ENCODE measurements at regions not wholly inside any gene's neighbourhood (a gene's known extent, or its start where the extent isn't known, plus 50 kb on each side); places are given as distances from the start of the nearest gene placed in this dataset.

DNA sequence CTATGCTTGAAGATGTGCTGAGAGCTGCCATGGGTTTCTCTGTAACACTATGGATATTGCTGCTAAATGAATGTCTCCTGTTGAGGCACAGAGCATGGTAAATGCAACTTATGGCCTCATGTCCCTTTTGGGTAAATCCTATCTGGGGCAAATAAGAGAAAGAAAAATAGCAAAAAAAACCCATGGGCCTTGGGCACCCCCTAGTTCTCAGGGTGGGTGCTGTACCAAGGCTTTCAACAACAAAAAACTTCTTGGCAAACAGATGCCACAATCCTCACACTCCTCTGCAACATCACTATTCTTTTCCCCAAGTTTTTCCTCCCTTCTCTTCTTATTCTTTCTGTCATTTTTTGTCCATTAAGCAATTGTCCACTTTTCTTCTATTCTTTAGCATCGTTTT is 340.1 kb upstream of the ROBO2 start:
- H3K4me3 ChIP-seq (ENCODE audit: low read length, poor library complexity, severe bottlenecking), result no peak overlapping the region
- H3K4me2 ChIP-seq (ENCODE audit: low read depth, low read length, poor library complexity, severe bottlenecking), result no peak overlapping the region
- TF ChIP-seq, protein P1, sequence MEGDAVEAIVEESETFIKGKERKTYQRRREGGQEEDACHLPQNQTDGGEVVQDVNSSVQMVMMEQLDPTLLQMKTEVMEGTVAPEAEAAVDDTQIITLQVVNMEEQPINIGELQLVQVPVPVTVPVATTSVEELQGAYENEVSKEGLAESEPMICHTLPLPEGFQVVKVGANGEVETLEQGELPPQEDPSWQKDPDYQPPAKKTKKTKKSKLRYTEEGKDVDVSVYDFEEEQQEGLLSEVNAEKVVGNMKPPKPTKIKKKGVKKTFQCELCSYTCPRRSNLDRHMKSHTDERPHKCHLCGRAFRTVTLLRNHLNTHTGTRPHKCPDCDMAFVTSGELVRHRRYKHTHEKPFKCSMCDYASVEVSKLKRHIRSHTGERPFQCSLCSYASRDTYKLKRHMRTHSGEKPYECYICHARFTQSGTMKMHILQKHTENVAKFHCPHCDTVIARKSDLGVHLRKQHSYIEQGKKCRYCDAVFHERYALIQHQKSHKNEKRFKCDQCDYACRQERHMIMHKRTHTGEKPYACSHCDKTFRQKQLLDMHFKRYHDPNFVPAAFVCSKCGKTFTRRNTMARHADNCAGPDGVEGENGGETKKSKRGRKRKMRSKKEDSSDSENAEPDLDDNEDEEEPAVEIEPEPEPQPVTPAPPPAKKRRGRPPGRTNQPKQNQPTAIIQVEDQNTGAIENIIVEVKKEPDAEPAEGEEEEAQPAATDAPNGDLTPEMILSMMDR (conservative IDR thresholded peaks at IDR 0.05; ENCODE audit: low read length), result no peak
- TF ChIP-seq EZH2phosphoT487 (IDR thresholded peaks at IDR 0.05; ENCODE audit: borderline replicate concordance), result no peak
- no peaks in the 10 kb centered on the region for H3K36me3 ChIP-seq (ENCODE audit: insufficient read depth, low read length)
- no peaks in the 10 kb centered on the region for H3F3A ChIP-seq (ENCODE audit: low read depth)
- no peaks in the 10 kb centered on the region for H3K9me2 ChIP-seq (replicated peaks; ENCODE audit: low read depth, low read length)
- no peaks in the 10 kb centered on the region for H3K79me2 ChIP-seq (ENCODE audit: insufficient read depth, low read length)
- H3K4me1 ChIP-seq (ENCODE audit: insufficient read depth, low read length, poor library complexity, severe bottlenecking), result no peaks in the 10 kb centered on the region
- H3K27me3 ChIP-seq (ENCODE audit: insufficient read depth, low read length, poor library complexity, severe bottlenecking), result peaks cover 3% of the 10 kb centered on the region
- H4K20me1 ChIP-seq (ENCODE audit: insufficient read depth, low read length, poor library complexity, severe bottlenecking), result no peaks in the 10 kb centered on the region
- no peak overlapping the region for H3K9ac ChIP-seq (ENCODE audit: low read depth, low read length, poor library complexity, severe bottlenecking)
- H2AFZ ChIP-seq (ENCODE audit: low read length), result no peak overlapping the region
- no peaks in the 10 kb centered on the region for H3K9me3 ChIP-seq (ENCODE audit: insufficient read depth, low read depth, low read length)

DNA sequence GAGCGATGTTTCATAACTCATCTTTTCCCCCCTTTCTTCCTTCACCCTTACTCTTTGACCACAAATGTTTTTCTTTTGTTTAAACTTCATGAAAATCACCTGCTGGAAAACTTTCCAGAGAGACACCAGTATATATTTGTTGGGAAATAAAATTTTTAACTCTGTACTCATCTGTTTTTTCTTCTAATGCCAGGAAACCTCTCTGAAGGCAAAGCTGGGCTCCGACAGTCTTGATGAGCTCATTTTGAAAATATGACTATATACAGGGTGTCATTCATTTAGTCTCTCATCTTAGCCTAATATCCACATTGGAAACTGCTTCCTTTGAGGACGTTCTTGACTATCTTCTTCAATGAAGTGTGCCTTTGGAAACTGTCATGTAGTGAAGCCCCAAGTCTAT is 339.6 kb upstream of the ROBO2 start:
- Histone ChIP-seq H3K4me3 (ENCODE audit: low read length, poor library complexity, severe bottlenecking) (no peak overlapping the region), H3K27me3 (ENCODE audit: insufficient read depth, low read length, poor library complexity, severe bottlenecking) (peaks cover 3% of the 10 kb centered on the region), H3K79me2 (ENCODE audit: insufficient read depth, low read length) (no peaks in the 10 kb centered on the region), H3F3A (ENCODE audit: low read depth) (no peaks in the 10 kb centered on the region), H3K9me3 (ENCODE audit: insufficient read depth, low read depth, low read length) (no peaks in the 10 kb centered on the region), H3K4me2 (ENCODE audit: low read depth, low read length, poor library complexity, severe bottlenecking) (no peak overlapping the region), H2AFZ (ENCODE audit: low read length) (no peak overlapping the region), H3K9ac (ENCODE audit: low read depth, low read length, poor library complexity, severe bottlenecking) (no peak overlapping the region), H4K20me1 (ENCODE audit: insufficient read depth, low read length, poor library complexity, severe bottlenecking) (no peaks in the 10 kb centered on the region), H3K4me1 (ENCODE audit: insufficient read depth, low read length, poor library complexity, severe bottlenecking) (no peaks in the 10 kb centered on the region), H3K9me2 (replicated peaks; ENCODE audit: low read depth, low read length) (no peaks in the 10 kb centered on the region), H3K36me3 (ENCODE audit: insufficient read depth, low read length) (no peaks in the 10 kb centered on the region)
- TF ChIP-seq EZH2phosphoT487 (IDR thresholded peaks at IDR 0.05; ENCODE audit: borderline replicate concordance), result no peak
- TF ChIP-seq, protein P1 (conservative IDR thresholded peaks at IDR 0.05; ENCODE audit: low read length), result no peak

DNA sequence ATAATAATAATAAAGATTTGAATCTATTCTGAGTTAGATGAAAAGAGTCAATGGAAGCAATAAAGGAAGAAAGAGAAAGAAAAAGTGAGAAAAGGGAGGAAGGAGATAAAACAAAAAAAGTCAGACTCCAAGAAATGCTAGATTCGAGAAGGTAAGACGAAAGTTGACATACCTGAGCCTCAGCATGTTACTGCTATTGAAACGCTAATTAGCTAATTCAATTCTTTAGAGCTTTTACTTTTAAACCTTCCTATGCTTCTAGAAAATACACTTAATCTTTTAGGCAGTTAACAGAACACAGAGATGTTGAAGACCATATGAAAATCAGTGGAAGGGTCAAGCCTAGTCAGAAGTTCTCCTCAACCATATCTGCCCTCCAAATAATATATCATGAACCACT is 337.2 kb upstream of the ROBO2 start:
- Histone ChIP-seq H3K9me3 (ENCODE audit: insufficient read depth, low read depth, low read length) (no peaks in the 10 kb centered on the region), H4K20me1 (ENCODE audit: insufficient read depth, low read length, poor library complexity, severe bottlenecking) (no peaks in the 10 kb centered on the region), H3K36me3 (ENCODE audit: insufficient read depth, low read length) (no peaks in the 10 kb centered on the region), H3F3A (ENCODE audit: low read depth) (no peaks in the 10 kb centered on the region), H3K4me2 (ENCODE audit: low read depth, low read length, poor library complexity, severe bottlenecking) (no peak overlapping the region), H3K9me2 (replicated peaks; ENCODE audit: low read depth, low read length) (no peaks in the 10 kb centered on the region), H3K4me1 (ENCODE audit: insufficient read depth, low read length, poor library complexity, severe bottlenecking) (no peaks in the 10 kb centered on the region), H3K4me3 (ENCODE audit: low read length, poor library complexity, severe bottlenecking) (no peak overlapping the region), H3K27me3 (ENCODE audit: insufficient read depth, low read length, poor library complexity, severe bottlenecking) (peaks cover 3% of the 10 kb centered on the region), H2AFZ (ENCODE audit: low read length) (no peak overlapping the region), H3K79me2 (ENCODE audit: insufficient read depth, low read length) (no peaks in the 10 kb centered on the region), H3K9ac (ENCODE audit: low read depth, low read length, poor library complexity, severe bottlenecking) (no peak overlapping the region)
- TF ChIP-seq, protein P1 (conservative IDR thresholded peaks at IDR 0.05; ENCODE audit: low read length), result no peak
- no peak for TF ChIP-seq EZH2phosphoT487 (IDR thresholded peaks at IDR 0.05; ENCODE audit: borderline replicate concordance)

All from Loucy (cell line).